ENCODE measurements at regions not wholly inside any gene's neighbourhood (a gene's known extent, or its start where the extent isn't known, plus 50 kb on each side); places are given as distances from the start of the nearest gene placed in this dataset.
"Not testable (repeated sequence)": the region's sequence is repeated elsewhere in the genome, so short reads cannot be mapped to it uniquely, and the experiment has no call there.

DNA sequence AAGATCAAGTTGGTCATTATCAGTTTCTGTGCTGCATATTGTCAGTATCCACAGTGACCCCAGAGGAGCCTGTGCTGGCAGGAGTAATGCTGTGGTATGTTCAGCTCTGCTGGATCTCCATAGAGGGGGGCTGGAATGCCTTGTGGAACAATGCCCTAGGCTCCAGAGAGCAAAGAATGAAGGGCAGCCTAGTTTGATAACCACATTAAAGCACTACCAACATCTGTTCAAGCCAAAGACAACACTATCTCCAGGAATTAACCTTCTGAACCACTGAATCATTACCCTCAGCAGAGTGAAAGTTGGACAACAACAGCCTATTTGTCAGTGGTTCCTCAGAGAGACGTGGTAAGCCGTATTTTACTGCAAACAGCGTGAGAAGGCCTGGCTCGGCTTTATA, 192.3 kb upstream of the CXorf66 start:
- DNase-seq: no peak

DNA sequence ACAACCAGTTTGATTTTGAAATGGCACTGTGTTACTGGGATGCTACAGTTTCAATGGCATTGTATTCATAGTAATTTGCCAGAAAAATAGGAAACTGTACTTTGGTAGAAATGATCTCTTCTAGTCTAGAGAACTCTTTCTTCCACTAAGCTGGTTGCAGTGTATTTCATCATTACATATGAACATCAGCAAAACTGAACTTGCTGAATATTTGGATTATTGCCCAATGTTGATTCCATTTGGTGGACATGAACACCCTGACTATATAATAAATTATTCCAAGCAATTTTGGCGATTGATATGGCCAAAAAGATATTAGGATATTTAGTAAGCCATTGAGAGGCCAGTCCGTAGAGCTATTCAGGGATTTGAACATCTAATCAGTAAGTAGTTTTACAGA, 191.8 kb upstream of the CXorf66 start:
- DNase-seq: no peak

DNA sequence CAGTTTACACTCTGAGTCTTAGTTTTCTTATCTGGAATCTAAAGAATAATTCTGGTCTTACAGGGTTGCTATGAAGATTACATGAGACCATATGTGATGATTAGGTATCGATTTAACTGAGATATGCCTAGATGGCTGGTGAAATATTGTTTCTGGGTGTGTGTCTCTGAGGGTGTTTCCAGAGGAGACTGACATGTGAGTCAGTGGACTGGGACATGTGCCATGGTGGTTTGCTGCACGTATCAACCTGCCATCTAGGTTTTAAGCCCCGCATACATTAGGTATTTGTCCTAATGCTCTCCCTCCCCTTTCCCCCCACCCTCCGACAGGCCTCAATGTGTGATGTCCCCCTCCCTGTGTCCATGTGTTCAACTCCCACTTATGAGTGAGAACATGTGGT, 186.0 kb upstream of the CXorf66 start:
- no peak for DNase-seq

DNA sequence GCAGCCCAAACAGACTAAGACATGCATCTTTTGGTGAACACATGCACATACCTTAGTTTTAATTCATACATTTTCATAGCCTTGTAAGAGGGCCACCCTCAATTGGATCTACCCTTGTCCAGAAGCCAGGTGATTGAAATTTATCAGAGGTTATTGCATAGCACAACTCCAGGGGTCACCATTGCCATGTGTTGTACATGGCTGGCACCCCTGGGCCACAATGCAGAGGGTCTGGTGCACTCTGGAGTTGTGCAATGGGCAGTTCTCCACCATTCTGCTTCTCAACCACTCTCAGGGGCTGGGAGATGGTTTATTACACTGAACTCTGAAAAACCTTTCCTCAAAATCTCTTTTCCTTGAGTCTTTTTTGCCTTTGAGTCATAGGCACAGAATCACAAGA, 184.4 kb upstream of the CXorf66 start:
- no peak for DNase-seq

DNA sequence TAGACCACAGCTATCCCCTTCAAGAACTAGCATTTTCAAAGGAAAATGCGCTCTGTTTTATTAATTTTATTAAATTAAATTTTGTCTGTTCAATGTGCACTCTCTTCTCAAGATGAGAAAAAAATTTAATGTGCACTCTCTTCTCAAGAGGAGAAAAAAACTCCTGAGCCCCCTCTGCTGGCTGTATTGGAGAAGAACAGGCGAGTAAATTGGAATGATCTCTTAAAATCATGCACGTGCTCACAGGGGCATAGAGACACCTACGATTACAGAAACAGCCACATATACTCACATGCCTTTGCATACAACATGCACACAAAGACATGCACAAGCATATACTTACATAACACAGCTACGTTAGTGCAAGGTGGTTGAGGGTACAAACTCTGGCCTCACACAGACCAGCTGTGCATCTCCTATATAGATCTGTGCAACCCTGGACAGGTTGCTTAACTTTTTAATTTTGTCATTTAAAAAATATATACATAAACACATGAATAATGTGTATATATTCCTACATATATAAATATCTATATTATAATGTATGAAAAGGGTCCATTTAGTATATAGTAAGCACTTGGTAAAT, 176.2 kb upstream of the CXorf66 start:
- DNase-seq: peak; percentile 15

DNA sequence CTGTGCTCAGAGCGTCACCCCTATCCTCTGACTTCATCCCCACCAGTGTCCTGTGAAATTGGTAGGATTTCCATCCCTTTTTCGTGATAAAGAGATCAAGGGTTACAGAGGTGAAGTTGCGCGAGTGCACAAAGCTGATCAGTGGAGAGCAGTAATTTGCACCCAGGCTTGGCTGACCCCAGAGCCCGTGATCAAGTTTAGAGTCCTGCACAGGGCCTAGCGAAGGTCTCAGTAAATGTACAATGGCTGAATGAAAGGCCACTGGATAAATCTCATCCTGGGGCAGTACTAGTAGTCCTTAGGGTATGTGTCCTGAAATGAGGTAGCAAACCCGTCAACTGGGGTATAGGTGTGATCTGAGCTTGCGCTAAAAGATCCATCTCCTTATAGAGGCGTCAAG, 173.2 kb upstream of the CXorf66 start:
- not testable (repeated sequence) for DNase-seq

DNA sequence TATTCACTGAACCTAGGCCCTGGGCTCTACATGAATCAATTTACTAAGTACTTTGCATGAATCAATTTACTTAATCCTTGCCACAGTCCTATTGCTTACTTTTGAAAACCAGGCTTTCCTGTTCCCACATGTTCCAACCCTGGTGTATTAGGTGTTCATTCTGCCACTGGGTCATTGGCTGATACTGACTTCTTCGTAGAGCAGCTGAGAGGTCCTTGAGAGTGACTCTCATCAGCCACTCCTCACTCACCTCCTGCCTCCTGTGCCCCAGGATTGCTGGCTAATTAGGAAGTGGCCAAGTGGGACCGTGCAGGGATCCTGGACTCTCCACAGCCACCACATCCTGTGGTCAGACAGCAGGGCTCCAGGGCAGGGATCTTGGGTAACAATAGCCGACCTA, 172.7 kb upstream of the CXorf66 start:
- DNase-seq: not testable (repeated sequence)

DNA sequence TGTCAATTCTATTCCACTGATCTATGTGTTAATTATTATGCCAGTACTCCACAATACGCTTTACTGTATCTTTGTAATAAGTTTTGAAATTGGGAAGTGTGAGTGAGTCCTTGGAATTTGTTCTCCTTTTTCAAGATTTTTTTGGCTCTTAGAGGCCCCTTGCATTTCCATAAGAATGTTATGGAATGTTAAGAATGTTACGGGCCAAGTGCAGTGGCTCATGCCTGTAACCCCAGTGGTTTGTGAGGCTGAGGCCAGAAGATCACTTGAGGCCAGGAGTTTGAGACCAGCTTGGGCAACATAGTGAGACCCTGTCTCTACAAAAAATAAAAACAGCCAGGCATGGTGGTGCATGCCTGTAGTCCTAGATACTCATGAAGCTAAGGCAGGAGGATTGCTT, 167.6 kb upstream of the CXorf66 start:
- DNase-seq: no peak

DNA sequence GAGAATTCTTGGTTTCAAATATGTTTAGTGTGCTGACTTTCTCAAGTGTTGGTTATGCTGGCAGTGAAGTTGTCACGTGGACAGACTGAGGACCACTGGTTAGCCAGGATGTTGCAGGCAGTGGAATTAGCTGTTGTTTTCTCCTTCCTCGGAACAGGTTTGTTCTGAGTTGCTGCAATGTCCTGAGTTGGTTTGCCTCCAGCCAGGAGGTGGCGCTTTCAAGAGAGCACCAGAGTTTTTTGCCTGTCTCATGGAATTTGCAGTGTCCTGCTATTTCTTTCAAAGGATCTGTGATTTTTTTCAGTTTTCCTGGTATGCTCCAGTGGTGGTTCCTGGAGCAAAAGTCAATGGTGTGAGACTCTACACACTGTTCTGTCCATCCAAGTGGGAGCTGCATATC, 158.1 kb upstream of the CXorf66 start:
- DNase-seq: no peak

DNA sequence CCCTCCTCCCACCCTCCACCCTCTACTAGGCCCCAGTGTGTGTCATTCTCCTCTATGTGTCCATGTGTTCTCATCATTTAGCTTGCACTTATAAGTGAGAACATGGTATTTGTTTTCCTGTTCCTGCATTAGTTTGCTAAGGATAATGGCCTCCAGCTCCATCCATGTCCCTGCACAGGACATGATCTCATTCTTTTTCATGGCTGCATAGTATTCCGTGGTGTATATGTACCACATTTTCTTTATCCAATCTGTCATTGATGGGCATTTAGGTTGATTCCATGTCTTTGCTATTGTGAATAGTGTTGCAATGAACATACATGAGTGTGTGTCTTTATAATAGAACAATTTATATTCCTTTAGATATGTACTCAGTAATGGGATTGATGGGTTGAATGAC, 148.7 kb upstream of the CXorf66 start:
- not testable (repeated sequence) for DNase-seq

DNA sequence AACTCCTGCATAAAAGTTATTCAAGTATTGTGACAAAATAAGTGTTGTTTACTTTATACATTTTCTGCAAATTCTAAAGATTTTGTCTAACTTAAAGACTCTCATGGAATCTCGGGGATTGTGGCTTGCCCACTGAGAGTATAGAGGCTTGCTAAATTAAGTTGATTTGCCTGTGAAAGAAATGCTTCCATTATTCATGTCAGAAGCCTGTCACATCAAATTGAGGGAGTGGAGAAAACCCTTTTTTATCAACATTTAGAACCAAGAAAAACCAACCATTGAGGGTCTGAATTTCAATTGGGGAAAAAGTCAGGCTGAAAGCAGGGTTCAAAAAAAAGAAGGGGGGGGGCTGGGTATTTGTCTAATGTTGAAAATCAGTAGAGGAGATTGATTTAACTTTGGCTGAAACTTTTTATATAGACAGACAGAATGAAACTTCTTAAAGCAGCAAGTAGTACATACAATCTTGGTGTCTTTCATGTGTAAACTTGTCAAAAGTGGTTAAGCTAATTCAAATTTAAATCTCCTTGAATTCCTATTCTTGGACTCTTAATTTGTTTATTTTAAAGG, 144.8 kb upstream of the CXorf66 start:
- no peak for DNase-seq

DNA sequence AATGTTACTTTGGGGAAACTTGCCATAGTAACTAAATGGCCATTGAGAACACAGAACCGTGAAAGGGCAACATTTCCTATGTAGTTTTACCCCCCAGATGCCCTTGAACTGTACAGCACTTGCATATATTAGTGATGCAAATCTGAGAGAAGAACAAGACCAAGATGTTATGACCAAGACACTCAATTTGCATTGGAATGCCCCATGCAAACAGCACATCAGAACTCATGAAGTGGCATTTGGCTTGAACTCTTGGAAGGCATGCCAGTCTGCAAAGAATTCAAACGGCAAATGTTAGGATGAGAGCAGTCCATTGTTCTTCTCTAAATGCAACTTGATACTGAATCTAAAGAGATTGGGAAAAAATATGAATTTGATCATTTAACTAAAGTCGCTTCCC, 139.4 kb upstream of the CXorf66 start:
- no peak for DNase-seq

DNA sequence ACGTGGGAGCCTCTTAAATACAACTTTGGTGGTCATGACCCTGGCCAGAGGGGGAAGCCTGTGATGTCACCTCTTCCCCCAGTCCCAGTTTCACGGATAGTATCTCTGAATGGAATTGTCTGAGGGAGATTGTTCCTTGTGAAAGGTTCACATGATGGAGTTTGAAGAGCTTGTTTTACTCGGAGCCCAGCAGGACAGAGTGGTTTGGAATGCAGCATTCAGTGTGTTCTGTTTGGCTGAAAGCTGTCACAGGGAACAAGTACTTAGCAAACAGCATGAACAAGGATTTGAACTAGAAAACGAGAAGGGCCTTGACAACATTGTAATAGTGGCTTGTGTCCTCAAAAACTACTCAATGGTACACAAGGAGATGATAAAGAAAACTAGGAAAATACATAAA, 133.9 kb upstream of the CXorf66 start:
- DNase-seq: no peak

DNA sequence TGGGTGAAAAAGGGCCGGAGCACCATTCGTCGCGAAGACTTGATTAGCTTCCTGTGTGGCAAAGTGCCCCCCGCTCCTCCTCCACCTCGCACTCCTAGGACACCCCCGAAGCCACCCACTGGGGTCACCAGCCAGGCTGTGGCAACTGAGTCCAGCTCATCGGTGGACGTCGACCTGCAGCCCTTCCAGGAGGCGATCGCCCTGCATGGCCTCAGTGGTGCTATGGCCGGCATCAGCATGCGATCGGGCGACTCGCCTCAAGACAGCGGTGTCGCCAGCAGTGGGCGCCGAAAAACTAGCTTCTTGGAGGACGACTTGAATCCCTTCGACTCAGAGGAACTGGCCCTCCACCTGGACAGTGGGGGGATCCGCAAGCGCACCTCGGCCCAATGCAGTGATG, 126.8 kb upstream of the CXorf66 start:
- no peak for DNase-seq

DNA sequence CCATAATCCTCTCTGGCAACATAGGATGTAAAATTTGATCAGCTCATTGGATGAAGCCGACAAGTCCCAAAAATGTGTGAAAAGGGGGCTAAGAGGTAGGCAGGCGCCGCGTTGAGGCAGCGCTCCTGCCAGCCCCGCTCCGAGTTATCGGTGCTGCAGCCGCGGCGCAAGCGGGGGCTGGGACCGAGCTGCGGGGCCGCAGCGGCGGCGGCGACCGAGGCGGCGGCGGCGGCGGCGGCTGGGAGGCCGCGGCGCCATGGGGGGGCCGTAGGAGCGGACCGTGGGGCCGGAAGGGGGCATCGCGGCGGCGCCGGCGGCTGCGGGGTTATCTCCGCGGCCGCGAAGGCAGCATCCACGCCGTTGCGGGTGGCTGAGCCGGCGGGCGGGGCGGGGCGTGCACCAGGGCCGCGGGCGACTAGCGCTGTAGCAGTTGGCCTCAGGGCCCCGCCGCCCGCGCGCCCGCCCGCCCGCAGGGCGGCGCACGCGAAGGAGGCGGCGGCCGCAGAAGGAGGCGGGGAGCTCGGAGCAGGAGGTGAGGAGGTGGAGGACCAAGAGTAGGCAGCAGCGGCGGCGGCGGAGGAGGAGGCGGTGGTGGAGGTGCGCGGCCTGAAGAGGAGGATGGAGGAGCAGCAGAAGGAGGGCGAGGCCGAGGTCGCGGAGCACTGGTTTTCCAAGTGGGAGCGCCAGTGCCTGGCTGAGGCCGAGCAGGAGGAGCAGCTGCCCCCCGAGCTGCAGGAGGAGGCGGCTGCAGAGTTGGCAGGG, 126.0 kb upstream of the CXorf66 start:
- DNase-seq: no peak

DNA sequence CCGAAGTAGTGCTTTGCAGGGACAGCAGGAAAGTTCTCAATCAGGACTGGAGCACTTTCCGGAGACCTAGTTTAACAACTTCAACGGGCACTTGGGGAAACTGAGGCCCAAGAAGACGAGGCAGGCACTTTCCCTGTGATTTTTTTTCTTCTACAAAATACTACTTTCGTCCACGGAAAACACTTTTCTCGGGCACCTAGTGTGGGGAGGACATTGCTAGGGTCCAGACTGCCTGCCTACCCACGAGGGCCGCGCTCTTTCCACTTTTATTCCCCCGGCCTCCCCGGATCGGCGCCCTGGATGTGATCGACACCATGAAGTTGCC, 125.4 kb upstream of the CXorf66 start:
- no peak for DNase-seq

DNA sequence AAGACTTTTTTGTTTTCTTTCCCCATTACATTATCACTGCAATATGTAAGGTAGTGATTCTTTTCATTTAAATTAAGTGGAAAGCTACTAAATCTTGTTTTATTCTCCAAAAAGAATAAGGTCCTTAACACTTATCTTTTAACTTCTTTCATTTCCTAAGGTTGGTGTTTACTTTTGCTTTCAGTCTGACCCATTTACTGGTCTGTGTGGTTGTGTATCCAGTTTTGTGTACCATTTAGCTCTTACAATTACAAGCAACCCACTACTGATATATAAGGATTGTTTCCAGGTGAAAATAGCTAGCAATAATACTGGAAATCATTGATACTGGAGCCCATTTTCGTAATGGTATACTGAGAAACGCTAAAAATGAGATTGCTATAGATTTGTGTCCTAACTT, 123.1 kb upstream of the CXorf66 start:
- no peak for DNase-seq

DNA sequence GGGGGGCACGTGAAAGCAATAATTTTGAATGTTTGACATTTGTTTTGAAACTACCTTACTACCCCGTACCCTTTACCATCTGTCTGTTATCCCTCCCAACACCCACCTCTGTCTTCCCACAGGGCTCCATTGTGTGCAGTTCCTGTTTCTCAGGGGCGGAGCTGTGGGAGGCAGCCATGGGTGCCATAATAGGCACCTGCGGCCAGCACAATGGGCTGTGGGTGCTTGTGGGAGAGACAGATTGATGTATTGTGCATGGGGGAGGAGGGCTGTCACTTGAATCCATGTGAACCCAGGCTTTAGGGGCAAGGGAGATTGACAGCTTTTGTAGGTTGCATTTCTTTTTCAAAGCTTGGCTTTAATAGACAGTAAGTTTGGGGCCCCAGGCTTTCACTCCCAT, 122.6 kb upstream of the CXorf66 start:
- DNase-seq: no peak

DNA sequence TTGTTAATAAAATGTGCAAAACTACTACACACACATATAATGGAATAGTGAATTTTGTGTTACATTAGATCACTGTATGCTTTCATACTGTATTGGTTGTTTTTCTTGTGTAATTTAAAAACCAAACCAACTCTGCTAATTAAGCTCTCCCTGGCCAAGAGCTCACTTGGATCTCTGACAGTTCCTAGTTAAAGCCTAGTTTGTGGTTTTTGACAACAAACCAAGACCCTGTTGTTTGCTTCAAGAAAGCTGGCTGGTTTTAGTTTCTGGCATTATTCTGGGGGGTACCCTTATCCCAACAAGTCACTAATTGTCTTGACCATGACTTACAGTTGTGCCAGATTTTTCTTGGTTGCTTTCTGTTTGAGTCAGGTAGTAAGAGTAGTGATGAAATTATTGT, 121.4 kb upstream of the CXorf66 start:
- no peak for DNase-seq

DNA sequence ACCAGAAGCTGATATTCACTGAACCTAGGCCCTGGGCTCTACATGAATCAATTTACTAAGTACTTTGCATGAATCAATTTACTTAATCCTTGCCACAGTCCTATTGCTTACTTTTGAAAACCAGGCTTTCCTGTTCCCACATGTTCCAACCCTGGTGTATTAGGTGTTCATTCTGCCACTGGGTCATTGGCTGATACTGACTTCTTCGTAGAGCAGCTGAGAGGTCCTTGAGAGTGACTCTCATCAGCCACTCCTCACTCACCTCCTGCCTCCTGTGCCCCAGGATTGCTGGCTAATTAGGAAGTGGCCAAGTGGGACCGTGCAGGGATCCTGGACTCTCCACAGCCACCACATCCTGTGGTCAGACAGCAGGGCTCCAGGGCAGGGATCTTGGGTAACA, 109.5 kb upstream of the CXorf66 start:
- DNase-seq: not testable (repeated sequence)

DNA sequence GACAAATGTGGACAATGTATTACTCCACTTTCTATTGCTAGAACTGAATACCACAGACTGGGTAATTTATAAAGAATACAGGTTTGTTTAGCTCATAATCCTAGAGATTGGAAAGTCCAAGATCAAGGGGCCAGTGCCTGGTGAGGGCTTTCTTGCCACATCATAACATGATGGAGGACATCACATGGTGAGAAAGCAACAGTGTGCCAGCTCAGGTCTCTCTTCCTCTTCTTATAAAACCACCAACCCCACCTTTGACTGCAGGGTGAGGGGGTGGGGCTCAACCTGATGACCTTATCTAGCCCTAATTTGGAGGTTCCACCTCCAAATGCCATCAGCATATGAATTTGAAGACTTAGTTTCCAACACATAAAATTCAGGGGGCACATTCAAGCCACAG, 105.7 kb upstream of the CXorf66 start:
- no peak for DNase-seq

DNA sequence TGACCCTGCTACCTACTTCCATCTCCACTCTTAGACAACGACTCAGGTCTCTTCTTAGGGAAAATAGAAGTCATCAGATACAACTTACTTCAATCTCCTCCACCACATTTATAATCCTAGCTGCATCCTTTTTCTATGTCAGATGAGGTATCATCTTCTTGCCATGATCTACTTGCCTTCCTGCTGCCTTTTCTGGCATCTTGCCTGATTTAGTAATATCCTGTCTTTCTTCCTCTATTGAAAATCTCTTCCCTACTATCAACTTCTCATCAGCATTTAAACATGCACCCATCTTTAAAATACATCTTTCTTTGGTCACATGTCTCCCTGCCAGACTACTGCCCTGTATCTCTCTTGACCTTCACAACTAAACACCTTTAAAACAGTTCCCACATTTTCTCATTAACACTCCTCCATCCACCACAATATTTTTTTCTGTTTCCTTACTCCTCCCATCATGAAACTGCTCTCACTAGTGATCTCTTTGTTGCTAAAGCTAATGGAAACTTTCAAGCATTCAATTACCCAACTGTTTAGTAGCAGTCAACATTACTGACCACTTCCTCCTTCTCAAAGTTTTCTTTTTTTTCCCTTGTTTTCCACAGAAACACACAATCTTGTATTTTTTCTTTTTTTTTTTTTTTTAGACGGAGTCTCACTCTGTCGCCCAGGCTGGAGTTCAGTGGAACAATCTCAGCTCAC, 100.8 kb upstream of the CXorf66 start:
- no peak for DNase-seq

DNA sequence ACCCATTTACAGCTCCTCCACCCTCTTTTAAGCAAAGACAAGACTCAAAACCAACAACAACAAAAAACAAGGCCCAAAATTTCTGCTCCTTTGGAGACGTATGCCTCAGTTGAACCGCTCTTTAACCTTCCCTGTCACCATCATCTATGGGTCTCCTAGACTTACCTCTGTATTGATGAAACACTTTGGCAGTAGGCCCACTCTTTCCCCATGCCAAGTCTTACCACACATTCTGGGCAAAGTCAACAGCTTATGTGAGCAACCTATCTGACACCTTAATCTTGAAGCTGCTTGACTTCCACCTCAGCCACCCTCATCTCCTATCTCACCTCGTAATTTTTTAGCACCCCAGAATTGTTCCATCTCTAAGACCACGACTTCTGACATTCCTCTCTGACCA, 99.7 kb upstream of the CXorf66 start:
- DNase-seq: no peak

DNA sequence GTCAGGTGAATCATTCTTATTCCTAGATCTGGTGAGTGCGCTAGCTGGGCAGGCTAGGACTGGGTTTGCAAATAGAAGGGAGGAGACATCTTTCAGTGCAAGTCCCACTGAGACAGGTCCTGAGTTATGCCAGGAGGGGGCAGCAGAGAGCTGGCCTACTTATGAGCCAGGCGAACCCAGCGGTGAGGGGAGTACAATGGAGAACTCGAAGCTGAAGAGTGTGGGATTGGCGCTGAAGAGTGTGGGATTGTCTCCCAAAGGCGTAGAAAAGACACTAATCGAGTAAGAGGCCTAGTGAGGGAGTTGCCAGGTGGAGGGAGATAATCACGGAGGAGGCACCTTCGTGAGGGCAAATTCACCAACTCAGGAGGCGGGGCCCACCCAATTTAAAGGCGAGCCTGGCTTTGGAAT, 91.7 kb upstream of the CXorf66 start:
- DNase-seq: peak; percentile 11

All from NCI-H1417 treated with DMSO at 0.1 percent for 48 hours (cell line).